ENCODE measurements at regions not wholly inside any gene's neighbourhood (a gene's known extent, or its start where the extent isn't known, plus 50 kb on each side); places are given as distances from the start of the nearest gene placed in this dataset.

- no peak overlapping the region for H3K4me3 Mint-ChIP-seq
- peaks cover 2% of the 10 kb centered on the region for H3K27me3 Mint-ChIP-seq (ENCODE audit: low read depth)
- no peak for DNase-seq
- H3K4me1 Mint-ChIP-seq (ENCODE audit: low read depth) = no peaks in the 10 kb centered on the region
- H3K36me3 Mint-ChIP-seq (ENCODE audit: low read depth) = no peaks in the 10 kb centered on the region
- no peak overlapping the region for H3K27ac Mint-ChIP-seq
- CTCF ChIA-PET = no interaction called here
- H3K9me3 Mint-ChIP-seq = no peaks in the 10 kb centered on the region
- intact Hi-C loops (cut with micrococcal nuclease) = no loop called here
These were observed 243.0 kb downstream of the SIPA1L2 start for GRCh38 chr1:232386721-232387510.

- H3K9me3 Mint-ChIP-seq = no peaks in the 10 kb centered on the region
- H3K27ac Mint-ChIP-seq = no peak overlapping the region
- H3K36me3 Mint-ChIP-seq (ENCODE audit: low read depth) = no peaks in the 10 kb centered on the region
- intact Hi-C loops (cut with micrococcal nuclease) = no loop called here
- DNase-seq = no peak
- H3K4me1 Mint-ChIP-seq (ENCODE audit: low read depth) = no peaks in the 10 kb centered on the region
- no peaks in the 10 kb centered on the region for H3K27me3 Mint-ChIP-seq (ENCODE audit: low read depth)
- no peak overlapping the region for H3K4me3 Mint-ChIP-seq
- CTCF ChIA-PET = no interaction called here
These were observed 243.6 kb downstream of the SIPA1L2 start for GRCh38 chr1:232386294-232386693.

GRCh38 chr1:232385221-232385620, 244.7 kb downstream of the SIPA1L2 start:
- no peaks in the 10 kb centered on the region for H3K9me3 Mint-ChIP-seq
- no peaks in the 10 kb centered on the region for H3K27me3 Mint-ChIP-seq (ENCODE audit: low read depth)
- intact Hi-C loops (cut with micrococcal nuclease) = no loop called here
- no peak overlapping the region for H3K27ac Mint-ChIP-seq
- CTCF ChIA-PET = no interaction called here
- no peaks in the 10 kb centered on the region for H3K36me3 Mint-ChIP-seq (ENCODE audit: low read depth)
- DNase-seq = no peak
- no peaks in the 10 kb centered on the region for H3K4me1 Mint-ChIP-seq (ENCODE audit: low read depth)
- no peak overlapping the region for H3K4me3 Mint-ChIP-seq

- no peak for DNase-seq
- Mint-ChIP-seq H3K36me3 (ENCODE audit: low read depth) (no peaks in the 10 kb centered on the region), H3K4me3 (no peak overlapping the region), H3K27ac (no peak overlapping the region), H3K4me1 (ENCODE audit: low read depth) (no peaks in the 10 kb centered on the region), H3K9me3 (no peaks in the 10 kb centered on the region), H3K27me3 (ENCODE audit: low read depth) (no peaks in the 10 kb centered on the region)
- CTCF ChIA-PET = no interaction called here
- intact Hi-C loops (cut with micrococcal nuclease) = no loop called here
These were observed 245.6 kb downstream of the SIPA1L2 start for GRCh38 chr1:232384171-232384883.

- H3K36me3 Mint-ChIP-seq (ENCODE audit: low read depth) = no peaks in the 10 kb centered on the region
- no peaks in the 10 kb centered on the region for H3K27me3 Mint-ChIP-seq (ENCODE audit: low read depth)
- CTCF ChIA-PET = no interaction called here
- intact Hi-C loops (cut with micrococcal nuclease) = no loop called here
- no peaks in the 10 kb centered on the region for H3K9me3 Mint-ChIP-seq
- no peaks in the 10 kb centered on the region for H3K4me1 Mint-ChIP-seq (ENCODE audit: low read depth)
- no peak for DNase-seq
- no peak overlapping the region for H3K4me3 Mint-ChIP-seq
- no peak overlapping the region for H3K27ac Mint-ChIP-seq
These were observed 246.3 kb downstream of the SIPA1L2 start for GRCh38 chr1:232383455-232384123.

- CTCF ChIA-PET = no interaction called here
- H3K27me3 Mint-ChIP-seq (ENCODE audit: low read depth) = no peaks in the 10 kb centered on the region
- no peak for DNase-seq
- H3K36me3 Mint-ChIP-seq (ENCODE audit: low read depth) = no peaks in the 10 kb centered on the region
- H3K4me1 Mint-ChIP-seq (ENCODE audit: low read depth) = no peaks in the 10 kb centered on the region
- no peaks in the 10 kb centered on the region for H3K9me3 Mint-ChIP-seq
- no peak overlapping the region for H3K4me3 Mint-ChIP-seq
- intact Hi-C loops (cut with micrococcal nuclease) = no loop called here
- H3K27ac Mint-ChIP-seq = no peak overlapping the region
These were observed 247.3 kb downstream of the SIPA1L2 start for GRCh38 chr1:232382671-232383070.

GRCh38 chr1:232381394-232382100, 248.4 kb downstream of the SIPA1L2 start:
- CTCF ChIA-PET = no interaction called here
- Mint-ChIP-seq H3K36me3 (ENCODE audit: low read depth) (no peaks in the 10 kb centered on the region), H3K4me1 (ENCODE audit: low read depth) (no peaks in the 10 kb centered on the region), H3K4me3 (no peak overlapping the region), H3K27ac (no peak overlapping the region), H3K9me3 (no peaks in the 10 kb centered on the region), H3K27me3 (ENCODE audit: low read depth) (no peaks in the 10 kb centered on the region)
- no peak for DNase-seq
- intact Hi-C loops (cut with micrococcal nuclease) = no loop called here

GRCh38 chr1:232380596-232380995, 249.3 kb downstream of the SIPA1L2 start:
- no peak overlapping the region for H3K4me3 Mint-ChIP-seq
- H3K4me1 Mint-ChIP-seq (ENCODE audit: low read depth) = no peaks in the 10 kb centered on the region
- no peaks in the 10 kb centered on the region for H3K9me3 Mint-ChIP-seq
- no peaks in the 10 kb centered on the region for H3K27me3 Mint-ChIP-seq (ENCODE audit: low read depth)
- CTCF ChIA-PET = no interaction called here
- H3K27ac Mint-ChIP-seq = no peak overlapping the region
- H3K36me3 Mint-ChIP-seq (ENCODE audit: low read depth) = no peaks in the 10 kb centered on the region
- intact Hi-C loops (cut with micrococcal nuclease) = no loop called here
- DNase-seq = no peak

GRCh38 chr1:232380131-232380530, 249.8 kb downstream of the SIPA1L2 start:
- Mint-ChIP-seq H3K9me3 (no peaks in the 10 kb centered on the region), H3K36me3 (ENCODE audit: low read depth) (no peaks in the 10 kb centered on the region), H3K27me3 (ENCODE audit: low read depth) (no peaks in the 10 kb centered on the region), H3K4me1 (ENCODE audit: low read depth) (no peaks in the 10 kb centered on the region), H3K4me3 (no peak overlapping the region), H3K27ac (no peak overlapping the region)
- CTCF ChIA-PET = no interaction called here
- no peak for DNase-seq
- intact Hi-C loops (cut with micrococcal nuclease) = no loop called here

GRCh38 chr1:232379063-232379434, 250.9 kb downstream of the SIPA1L2 start:
- no peaks in the 10 kb centered on the region for H3K36me3 Mint-ChIP-seq (ENCODE audit: low read depth)
- CTCF ChIA-PET = no interaction called here
- no peak overlapping the region for H3K4me3 Mint-ChIP-seq
- intact Hi-C loops (cut with micrococcal nuclease) = no loop called here
- H3K4me1 Mint-ChIP-seq (ENCODE audit: low read depth) = no peaks in the 10 kb centered on the region
- H3K27ac Mint-ChIP-seq = no peak overlapping the region
- H3K27me3 Mint-ChIP-seq (ENCODE audit: low read depth) = no peaks in the 10 kb centered on the region
- DNase-seq = no peak
- H3K9me3 Mint-ChIP-seq = no peaks in the 10 kb centered on the region

GRCh38 chr1:232378266-232379062, 251.5 kb downstream of the SIPA1L2 start:
- Mint-ChIP-seq H3K4me3 (no peak overlapping the region), H3K27me3 (ENCODE audit: low read depth) (no peaks in the 10 kb centered on the region), H3K4me1 (ENCODE audit: low read depth) (no peaks in the 10 kb centered on the region), H3K9me3 (no peaks in the 10 kb centered on the region), H3K27ac (no peak overlapping the region), H3K36me3 (ENCODE audit: low read depth) (no peaks in the 10 kb centered on the region)
- no peak for DNase-seq
- intact Hi-C loops (cut with micrococcal nuclease) = no loop called here
- CTCF ChIA-PET = no interaction called here

GRCh38 chr1:232377494-232377770, 252.5 kb downstream of the SIPA1L2 start:
- no peaks in the 10 kb centered on the region for H3K9me3 Mint-ChIP-seq
- H3K27ac Mint-ChIP-seq = no peak overlapping the region
- CTCF ChIA-PET = no interaction called here
- H3K4me3 Mint-ChIP-seq = no peak overlapping the region
- no peaks in the 10 kb centered on the region for H3K4me1 Mint-ChIP-seq (ENCODE audit: low read depth)
- no peaks in the 10 kb centered on the region for H3K27me3 Mint-ChIP-seq (ENCODE audit: low read depth)
- intact Hi-C loops (cut with micrococcal nuclease) = no loop called here
- no peaks in the 10 kb centered on the region for H3K36me3 Mint-ChIP-seq (ENCODE audit: low read depth)
- peak; percentile 11 for DNase-seq

All from activated naive CD4-positive, alpha-beta T cell treated with anti-CD3 and anti-CD28 coated beads for 36 hours (primary cell).